ENCODE measurements at regions not wholly inside any gene's neighbourhood (a gene's known extent, or its start where the extent isn't known, plus 50 kb on each side); places are given as distances from the start of the nearest gene placed in this dataset.

GRCh38 chr6:95197590-95197989, 379.7 kb upstream of the MANEA start:
- no peaks in the 10 kb centered on the region for H3K27me3 ChIP-seq (ENCODE audit: control insufficient read depth, insufficient read depth, low read length)

GRCh38 chr6:95203153-95203754, 374.1 kb upstream of the MANEA start:
- DNase-seq: no peak
- H3K9me3 ChIP-seq (ENCODE audit: control insufficient read depth, low read depth, low read length): peaks cover 4% of the 10 kb centered on the region
- no peaks in the 10 kb centered on the region for H3K27me3 ChIP-seq (ENCODE audit: control insufficient read depth, insufficient read depth, low read length)
- no peaks in the 10 kb centered on the region for H3K4me1 ChIP-seq (ENCODE audit: control insufficient read depth, insufficient read depth, low read length)
- no peak overlapping the region for H3K27ac ChIP-seq (ENCODE audit: low read length)
- no peak overlapping the region for H3K4me3 ChIP-seq (ENCODE audit: low read length)
- no peaks in the 10 kb centered on the region for H3K36me3 ChIP-seq (ENCODE audit: control insufficient read depth, insufficient read depth, low read length)
- 25% methylated on average over 1 of the region's 2 CpGs for WGBS (ENCODE audit: insufficient coverage, low lambda C conversion rate)

More at GRCh38 chr6:95197590-95197989, 379.7 kb upstream of the MANEA start:
- no peak for DNase-seq
- Histone ChIP-seq H3K4me3 (ENCODE audit: low read length) (no peak overlapping the region), H3K4me1 (ENCODE audit: control insufficient read depth, insufficient read depth, low read length) (no peaks in the 10 kb centered on the region), H3K36me3 (ENCODE audit: control insufficient read depth, insufficient read depth, low read length) (no peaks in the 10 kb centered on the region), H3K27ac (ENCODE audit: low read length) (no peak overlapping the region), H3K9me3 (ENCODE audit: control insufficient read depth, low read depth, low read length) (no peaks in the 10 kb centered on the region)
- no CpG with 5 or more reads among the region's 3 CpGs for WGBS (ENCODE audit: insufficient coverage, low lambda C conversion rate)

- H3K27ac ChIP-seq (ENCODE audit: low read length): no peak overlapping the region
- DNase-seq: no peak
- H3K4me1 ChIP-seq (ENCODE audit: control insufficient read depth, insufficient read depth, low read length): no peaks in the 10 kb centered on the region
- H3K9me3 ChIP-seq (ENCODE audit: control insufficient read depth, low read depth, low read length): peaks cover 4% of the 10 kb centered on the region
- no peaks in the 10 kb centered on the region for H3K27me3 ChIP-seq (ENCODE audit: control insufficient read depth, insufficient read depth, low read length)
- WGBS (ENCODE audit: insufficient coverage, low lambda C conversion rate): no CpG with 5 or more reads among the region's 2 CpGs
- no peaks in the 10 kb centered on the region for H3K36me3 ChIP-seq (ENCODE audit: control insufficient read depth, insufficient read depth, low read length)
- no peak overlapping the region for H3K4me3 ChIP-seq (ENCODE audit: low read length)
Observed at GRCh38 chr6:95204178-95204577, 373.2 kb upstream of the MANEA start.

GRCh38 chr6:95208621-95209020, 368.7 kb upstream of the MANEA start:
- 58% methylated on average over 2 of the region's 2 CpGs for WGBS (ENCODE audit: insufficient coverage, low lambda C conversion rate)
- no peak overlapping the region for H3K27ac ChIP-seq (ENCODE audit: low read length)
- no peak overlapping the region for H3K4me3 ChIP-seq (ENCODE audit: low read length)
- no peak for DNase-seq
- H3K36me3 ChIP-seq (ENCODE audit: control insufficient read depth, insufficient read depth, low read length): no peaks in the 10 kb centered on the region
- H3K27me3 ChIP-seq (ENCODE audit: control insufficient read depth, insufficient read depth, low read length): no peaks in the 10 kb centered on the region
- no peaks in the 10 kb centered on the region for H3K4me1 ChIP-seq (ENCODE audit: control insufficient read depth, insufficient read depth, low read length)
- peaks cover 4% of the 10 kb centered on the region for H3K9me3 ChIP-seq (ENCODE audit: control insufficient read depth, low read depth, low read length)

GRCh38 chr6:95209074-95209473, 368.3 kb upstream of the MANEA start:
- Histone ChIP-seq H3K9me3 (ENCODE audit: control insufficient read depth, low read depth, low read length) (peaks cover 4% of the 10 kb centered on the region), H3K4me1 (ENCODE audit: control insufficient read depth, insufficient read depth, low read length) (no peaks in the 10 kb centered on the region), H3K27ac (ENCODE audit: low read length) (no peak overlapping the region), H3K36me3 (ENCODE audit: control insufficient read depth, insufficient read depth, low read length) (no peaks in the 10 kb centered on the region), H3K4me3 (ENCODE audit: low read length) (no peak overlapping the region), H3K27me3 (ENCODE audit: control insufficient read depth, insufficient read depth, low read length) (no peaks in the 10 kb centered on the region)
- 73% methylated on average over 2 of the region's 3 CpGs for whole genome bisulfite sequencing (ENCODE audit: insufficient coverage, low lambda C conversion rate)
- no peak for DNase-seq

- Histone ChIP-seq H3K36me3 (ENCODE audit: control insufficient read depth, insufficient read depth, low read length) (no peaks in the 10 kb centered on the region), H3K27me3 (ENCODE audit: control insufficient read depth, insufficient read depth, low read length) (no peaks in the 10 kb centered on the region), H3K4me1 (ENCODE audit: control insufficient read depth, insufficient read depth, low read length) (no peaks in the 10 kb centered on the region), H3K27ac (ENCODE audit: low read length) (no peak overlapping the region), H3K9me3 (ENCODE audit: control insufficient read depth, low read depth, low read length) (no peaks in the 10 kb centered on the region), H3K4me3 (ENCODE audit: low read length) (no peak overlapping the region)
- WGBS (ENCODE audit: insufficient coverage, low lambda C conversion rate): no CpG with 5 or more reads among the region's 1 CpG
- no peak for DNase-seq
Observed at GRCh38 chr6:95216555-95216954, 360.8 kb upstream of the MANEA start.

- DNase-seq: no peak
- no peaks in the 10 kb centered on the region for H3K27me3 ChIP-seq (ENCODE audit: control insufficient read depth, insufficient read depth, low read length)
- no peaks in the 10 kb centered on the region for H3K9me3 ChIP-seq (ENCODE audit: control insufficient read depth, low read depth, low read length)
- WGBS (ENCODE audit: insufficient coverage, low lambda C conversion rate): 57% methylated on average over 1 of the region's 5 CpGs
- H3K27ac ChIP-seq (ENCODE audit: low read length): no peak overlapping the region
- H3K4me3 ChIP-seq (ENCODE audit: low read length): no peak overlapping the region
- no peaks in the 10 kb centered on the region for H3K36me3 ChIP-seq (ENCODE audit: control insufficient read depth, insufficient read depth, low read length)
- no peaks in the 10 kb centered on the region for H3K4me1 ChIP-seq (ENCODE audit: control insufficient read depth, insufficient read depth, low read length)
Observed at GRCh38 chr6:95227351-95227750, 350.0 kb upstream of the MANEA start.

GRCh38 chr6:95228636-95229035, 348.7 kb upstream of the MANEA start:
- Histone ChIP-seq H3K36me3 (ENCODE audit: control insufficient read depth, insufficient read depth, low read length) (no peaks in the 10 kb centered on the region), H3K4me1 (ENCODE audit: control insufficient read depth, insufficient read depth, low read length) (no peaks in the 10 kb centered on the region), H3K4me3 (ENCODE audit: low read length) (no peak overlapping the region), H3K9me3 (ENCODE audit: control insufficient read depth, low read depth, low read length) (no peaks in the 10 kb centered on the region), H3K27me3 (ENCODE audit: control insufficient read depth, insufficient read depth, low read length) (no peaks in the 10 kb centered on the region), H3K27ac (ENCODE audit: low read length) (no peak overlapping the region)
- WGBS (ENCODE audit: insufficient coverage, low lambda C conversion rate): 100% methylated on average over 1 of the region's 3 CpGs
- DNase-seq: no peak

GRCh38 chr6:95230071-95230740, 347.1 kb upstream of the MANEA start:
- no peaks in the 10 kb centered on the region for H3K9me3 ChIP-seq (ENCODE audit: control insufficient read depth, low read depth, low read length)
- no peaks in the 10 kb centered on the region for H3K4me1 ChIP-seq (ENCODE audit: control insufficient read depth, insufficient read depth, low read length)
- WGBS (ENCODE audit: insufficient coverage, low lambda C conversion rate): no CpG with 5 or more reads among the region's 2 CpGs
- H3K27ac ChIP-seq (ENCODE audit: low read length): no peak overlapping the region
- DNase-seq: no peak
- H3K27me3 ChIP-seq (ENCODE audit: control insufficient read depth, insufficient read depth, low read length): no peaks in the 10 kb centered on the region
- no peaks in the 10 kb centered on the region for H3K36me3 ChIP-seq (ENCODE audit: control insufficient read depth, insufficient read depth, low read length)
- no peak overlapping the region for H3K4me3 ChIP-seq (ENCODE audit: low read length)

GRCh38 chr6:95231416-95231815, 345.9 kb upstream of the MANEA start:
- H3K36me3 ChIP-seq (ENCODE audit: control insufficient read depth, insufficient read depth, low read length): no peaks in the 10 kb centered on the region
- H3K27ac ChIP-seq (ENCODE audit: low read length): no peak overlapping the region

GRCh38 chr6:95232446-95232845, 344.9 kb upstream of the MANEA start:
- WGBS (ENCODE audit: insufficient coverage, low lambda C conversion rate): 96% methylated on average over 4 of the region's 4 CpGs
- DNase-seq: no peak
- Histone ChIP-seq H3K9me3 (ENCODE audit: control insufficient read depth, low read depth, low read length) (no peaks in the 10 kb centered on the region), H3K4me1 (ENCODE audit: control insufficient read depth, insufficient read depth, low read length) (no peaks in the 10 kb centered on the region), H3K27ac (ENCODE audit: low read length) (no peak overlapping the region), H3K4me3 (ENCODE audit: low read length) (no peak overlapping the region), H3K27me3 (ENCODE audit: control insufficient read depth, insufficient read depth, low read length) (no peaks in the 10 kb centered on the region), H3K36me3 (ENCODE audit: control insufficient read depth, insufficient read depth, low read length) (no peaks in the 10 kb centered on the region)

More at GRCh38 chr6:95231416-95231815, 345.9 kb upstream of the MANEA start:
- no peak for DNase-seq
- Histone ChIP-seq H3K4me3 (ENCODE audit: low read length) (no peak overlapping the region), H3K27me3 (ENCODE audit: control insufficient read depth, insufficient read depth, low read length) (no peaks in the 10 kb centered on the region), H3K9me3 (ENCODE audit: control insufficient read depth, low read depth, low read length) (no peaks in the 10 kb centered on the region), H3K4me1 (ENCODE audit: control insufficient read depth, insufficient read depth, low read length) (no peaks in the 10 kb centered on the region)

Measured in large intestine (tissue), 3 donors.